OCI-LY3 (cell line): ENCODE measurements at regions not wholly inside any gene's neighbourhood (a gene's known extent, or its start where the extent isn't known, plus 50 kb on each side); places are given as distances from the start of the nearest gene placed in this dataset.

ENCODE experiments used
- CTCF ChIP-seq: fragments of 200-600, 300-600 bp; sonication (generic); IDR thresholded peaks from 2 replicates; pipeline ENCODE4 v1.5.1; 2014; ENCODE audit warnings: antibody characterized with exemption, low read length, low read depth
- EZH2phosphoT487 ChIP-seq: fragments of 200-600 bp; shearing (Covaris generic); IDR thresholded peaks from 2 replicates; pipeline ENCODE4 v1.6.1; 2018; ENCODE audit warnings: antibody characterized with exemption, mixed run types, low read depth

GRCh38 chr1:68798071-68798470, 301.2 kb upstream of the DEPDC1 start:
- TF ChIP-seq CTCF (no peak), EZH2phosphoT487 (no peak)
